ENCODE measurements at regions not wholly inside any gene's neighbourhood (a gene's known extent, or its start where the extent isn't known, plus 50 kb on each side); places are given as distances from the start of the nearest gene placed in this dataset.

- Histone ChIP-seq H4K20me1 (ENCODE audit: control insufficient read depth, insufficient read depth, low read length, poor library complexity, severe bottlenecking) (no peaks in the 10 kb centered on the region), H3K27ac (ENCODE audit: low read length in 2 of 2) (no peak overlapping the region), H3K4me2 (replicated peaks; ENCODE audit: low read depth, low read length, poor library complexity, severe bottlenecking) (no peak overlapping the region), H2AFZ (ENCODE audit: insufficient read depth, low read depth, low read length, poor library complexity, severe bottlenecking) (no peak overlapping the region), H3K4me1 (ENCODE audit: control insufficient read depth in 2 of 2, insufficient read depth in 2 of 2, low read length in 2 of 2) (no peaks in the 10 kb centered on the region), H3K27me3 (replicated peaks in 1 of 4; ENCODE audit: control extremely low read depth in 1 of 4, control insufficient read depth in 3 of 4, insufficient read depth in 4 of 4, low read length in 3 of 4) (no peaks in the 10 kb centered on the region), H3K36me3 (replicated peaks in 1 of 2; ENCODE audit: control extremely low read depth in 1 of 2, control insufficient read depth in 1 of 2, extremely low read depth in 1 of 2, insufficient read depth in 2 of 2, low read length in 1 of 2) (no peaks in the 10 kb centered on the region), H3K79me2 (ENCODE audit: control insufficient read depth, insufficient read depth, low read length) (no peaks in the 10 kb centered on the region), H3K9me3 (ENCODE audit: control extremely low read depth in 1 of 3, control insufficient read depth in 2 of 3, insufficient read depth in 1 of 3, low read length in 2 of 3) (no peaks in the 10 kb centered on the region), H3K9ac (ENCODE audit: low read length) (no peak overlapping the region), H3K4me3 (ENCODE audit: control extremely low read depth in 1 of 5, extremely low read depth in 1 of 5, insufficient read depth in 1 of 5, low read depth in 2 of 5, low read length in 4 of 5) (no peak overlapping the region)
- no peak overlapping the region for H3K4me3 Mint-ChIP-seq
- H3K27me3 Mint-ChIP-seq: no peaks in the 10 kb centered on the region
- no peaks in the 10 kb centered on the region for H3K4me1 Mint-ChIP-seq
- ChIA-PET CTCF (no interaction called here), POLR2A (no interaction called here)
- ATAC-seq (ENCODE audit: low read depth): no peak
- 48% methylated on average over 5 of the region's 5 CpGs for WGBS (ENCODE audit: insufficient coverage)
- H3K9me3 Mint-ChIP-seq (ENCODE audit: insufficient read depth): no peaks in the 10 kb centered on the region
- no peak for TF ChIP-seq CTCF (IDR thresholded peaks at IDR 0.05)
- no peak for TF ChIP-seq EZH2 (IDR thresholded peaks at IDR 0.05; ENCODE audit: borderline replicate concordance, insufficient read depth, low read depth, low read length, poor library complexity, severe bottlenecking)
- no peak overlapping the region for H3K27ac Mint-ChIP-seq
- no peak for DNase-seq
- intact Hi-C loops (cut with micrococcal nuclease): no loop called here
These were observed 303.3 kb upstream of the DAB1 start for GRCh38 chr1:57727121-57727520.

GRCh38 chr1:57725318-57725717 lies 301.5 kb upstream of the DAB1 start:
- no peaks in the 10 kb centered on the region for H3K36me3 ChIP-seq (replicated peaks in 1 of 2; ENCODE audit: control extremely low read depth in 1 of 2, control insufficient read depth in 1 of 2, extremely low read depth in 1 of 2, insufficient read depth in 2 of 2, low read length in 1 of 2)
- intact Hi-C loops (cut with micrococcal nuclease): no loop called here
- no peaks in the 10 kb centered on the region for H3K79me2 ChIP-seq (ENCODE audit: control insufficient read depth, insufficient read depth, low read length)
- 93% methylated on average over 3 of the region's 4 CpGs for WGBS (ENCODE audit: insufficient coverage)
- no peak overlapping the region for H3K4me2 ChIP-seq (replicated peaks; ENCODE audit: low read depth, low read length, poor library complexity, severe bottlenecking)
- no peaks in the 10 kb centered on the region for H4K20me1 ChIP-seq (ENCODE audit: control insufficient read depth, insufficient read depth, low read length, poor library complexity, severe bottlenecking)
- no peak overlapping the region for H3K27ac ChIP-seq (ENCODE audit: low read length in 2 of 2)
- H2AFZ ChIP-seq (ENCODE audit: insufficient read depth, low read depth, low read length, poor library complexity, severe bottlenecking): no peak overlapping the region
- Mint-ChIP-seq H3K27ac (no peak overlapping the region), H3K4me3 (no peak overlapping the region), H3K4me1 (no peaks in the 10 kb centered on the region), H3K27me3 (no peaks in the 10 kb centered on the region), H3K9me3 (ENCODE audit: insufficient read depth) (no peaks in the 10 kb centered on the region)
- DNase-seq: no peak
- no peaks in the 10 kb centered on the region for H3K4me1 ChIP-seq (ENCODE audit: control insufficient read depth in 2 of 2, insufficient read depth in 2 of 2, low read length in 2 of 2)
- no peak for ATAC-seq (ENCODE audit: low read depth)
- no peaks in the 10 kb centered on the region for H3K27me3 ChIP-seq (replicated peaks in 1 of 4; ENCODE audit: control extremely low read depth in 1 of 4, control insufficient read depth in 3 of 4, insufficient read depth in 4 of 4, low read length in 3 of 4)
- ChIA-PET CTCF (no interaction called here), POLR2A (no interaction called here)
- H3K9me3 ChIP-seq (ENCODE audit: control extremely low read depth in 1 of 3, control insufficient read depth in 2 of 3, insufficient read depth in 1 of 3, low read length in 2 of 3): no peaks in the 10 kb centered on the region
- TF ChIP-seq CTCF (IDR thresholded peaks at IDR 0.05) (no peak), EZH2 (IDR thresholded peaks at IDR 0.05; ENCODE audit: borderline replicate concordance, insufficient read depth, low read depth, low read length, poor library complexity, severe bottlenecking) (no peak)
- no peak overlapping the region for H3K9ac ChIP-seq (ENCODE audit: low read length)
- no peak overlapping the region for H3K4me3 ChIP-seq (ENCODE audit: control extremely low read depth in 1 of 5, extremely low read depth in 1 of 5, insufficient read depth in 1 of 5, low read depth in 2 of 5, low read length in 4 of 5)
